ENCODE measurements at regions not wholly inside any gene's neighbourhood (a gene's known extent, or its start where the extent isn't known, plus 50 kb on each side); places are given as distances from the start of the nearest gene placed in this dataset.

GRCh38 chr5:90294604-90295003 lies 115.0 kb downstream of the CETN3 start:
- TF ChIP-seq EZH2phosphoT487 (IDR thresholded peaks at IDR 0.05; ENCODE audit: low read depth, severe bottlenecking, unreplicated experiment) (no peak), CTCF (IDR thresholded peaks at IDR 0.05; ENCODE audit: poor library complexity) (no peak)
